HG03280 (cell line): ENCODE measurements at regions not wholly inside any gene's neighbourhood (a gene's known extent, or its start where the extent isn't known, plus 50 kb on each side); places are given as distances from the start of the nearest gene placed in this dataset.

Source experiments
- ATAC-seq: cut with Tn5 transposase; IDR thresholded peaks from one replicate; pipeline ENCODE4 v1.9.1; 2021; ENCODE audit warnings: mild to moderate bottlenecking, moderate library complexity; ENCODE audit not compliant: unreplicated experiment

GRCh38 chr5:153881687-153882086 lies 157.0 kb downstream of the FAM114A2 start:
- ATAC-seq, result no peak

- no peak for ATAC-seq
Observed at GRCh38 chr5:153880106-153880505, 158.6 kb downstream of the FAM114A2 start.

DNA sequence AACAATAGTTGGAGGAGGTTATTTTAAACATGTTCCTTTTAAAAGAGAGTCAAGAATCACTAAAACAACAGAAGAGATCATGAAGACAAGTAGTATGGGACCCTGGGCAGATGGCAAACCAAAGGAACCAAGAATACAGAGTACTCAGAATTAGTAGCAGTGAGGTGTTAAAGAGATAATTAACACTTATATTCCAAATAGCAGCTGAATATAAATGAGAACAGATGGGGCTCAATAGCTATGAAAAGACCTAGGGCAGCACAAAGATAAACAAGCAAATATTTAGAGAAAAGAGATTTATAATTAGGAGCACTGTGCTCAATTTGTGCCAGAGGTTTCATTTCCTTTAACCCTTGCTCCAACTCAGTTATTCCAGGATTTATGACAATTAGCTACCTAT lies 159.1 kb downstream of the FAM114A2 start:
- ATAC-seq, result no peak

DNA sequence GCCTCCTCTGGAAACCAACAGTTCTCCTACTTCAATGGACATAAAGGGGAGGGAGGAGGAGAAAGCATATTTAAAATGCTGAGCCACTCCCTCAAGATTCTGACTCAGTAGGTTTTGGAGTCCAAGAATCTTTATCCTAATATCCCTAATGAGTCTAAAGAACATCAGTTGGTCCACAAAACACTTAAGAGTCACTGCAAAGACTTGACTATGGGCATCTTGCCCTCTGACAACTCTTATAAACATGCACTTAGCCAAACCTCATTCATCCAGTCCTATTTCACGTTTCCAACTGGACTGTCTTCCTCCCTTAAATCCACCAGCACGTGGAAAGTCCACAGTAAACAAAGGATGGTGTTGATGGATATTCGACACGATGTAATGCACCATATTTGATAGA lies 172.5 kb downstream of the FAM114A2 start:
- ATAC-seq, result no peak

DNA sequence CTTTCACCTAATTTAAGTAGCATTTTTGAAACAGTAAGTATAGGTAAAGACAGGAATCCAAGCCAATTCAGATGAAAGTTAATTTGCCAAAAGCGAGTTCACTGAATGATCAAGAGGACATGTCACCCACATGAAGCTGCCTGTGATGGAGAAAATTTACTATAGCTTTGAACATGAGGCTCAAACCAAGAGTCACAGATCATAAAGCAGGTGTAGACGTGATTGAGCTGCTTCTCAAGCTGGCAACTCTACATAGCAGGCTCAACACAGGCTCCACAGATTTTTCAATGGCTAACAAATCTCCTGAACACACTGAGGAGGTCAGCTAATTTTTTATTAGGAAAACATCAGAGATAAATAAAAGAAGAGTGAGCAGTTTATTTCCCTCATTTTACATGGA lies 173.7 kb downstream of the FAM114A2 start:
- no peak for ATAC-seq

GRCh38 chr5:153863951-153864350 lies 174.8 kb downstream of the FAM114A2 start:
- ATAC-seq, result no peak
